SK-N-SH (cell line): ENCODE measurements at regions not wholly inside any gene's neighbourhood (a gene's known extent, or its start where the extent isn't known, plus 50 kb on each side); places are given as distances from the start of the nearest gene placed in this dataset.

Source experiments
- CTCF ChIA-PET: fragments of 300-600, 350-600 bp; formaldehyde crosslinking; extraction: SDS; loops from one replicate; lab custom pipeline; 2021; lab: Yijun Ruan, JAX
- POLR2A ChIA-PET: fragments of 350-600 bp; sonication (Branson Sonifier 250); formaldehyde crosslinking; extraction: SDS; loops from one replicate; lab custom pipeline; 2020; ENCODE audit warnings: antibody characterized with exemption, inconsistent platforms; lab: Yijun Ruan, JAX
- DNase-seq: peaks from one replicate; pipeline ENCODE4 v3.0.0; 2012
- H2AFZ ChIP-seq: fragments of 200-600 bp; sonication (generic); 2 replicates; pipeline ENCODE4 v1.8.1; 2016; ENCODE audit warnings: antibody characterized with exemption, mild to moderate bottlenecking, low read depth
- H3F3A ChIP-seq: fragments of 200-600 bp; sonication (generic); replicated peaks from 2 replicates; pipeline ENCODE3; 2016; ENCODE audit warnings: antibody characterized with exemption, mild to moderate bottlenecking; ENCODE audit not compliant: insufficient read depth
- H3K27ac ChIP-seq, 2 experiments: fragments of 200-500 bp in 1 of 2; fragments of 200-600 bp in 1 of 2; sonication (Bioruptor generic) in 1 of 2; sonication (generic), shearing (Covaris generic) in 1 of 2; 2 replicates each; pipeline versions ENCODE4 v1.5.1 to v1.6.1; 2014 to 2016; ENCODE audit warnings: low read depth in 2 of 2, inconsistent platforms in 1 of 2, low read length in 1 of 2, mild to moderate bottlenecking in 1 of 2, mixed read lengths in 1 of 2
- H3K27me3 ChIP-seq: fragments of 200-600 bp; sonication (generic), shearing (Covaris generic); 2 replicates; pipeline ENCODE4 v1.6.1; 2016; ENCODE audit warnings: mixed run types; ENCODE audit not compliant: insufficient read depth
- H3K36me3 ChIP-seq, 2 experiments: fragments of 200-500 bp in 1 of 2; fragments of 200-600 bp in 1 of 2; sonication (Bioruptor generic) in 1 of 2; sonication (generic) in 1 of 2; replicated peaks in 1 of 2; 2 replicates each; pipeline versions ENCODE3 to v1.5.1; 2014 to 2016; ENCODE audit warnings: low read length in 1 of 2, mild to moderate bottlenecking in 1 of 2; ENCODE audit not compliant: insufficient read depth in 2 of 2, control insufficient read depth in 1 of 2
- H3K4me1 ChIP-seq, 2 experiments: fragments of 200-500 bp in 1 of 2; fragments of 200-600 bp in 1 of 2; sonication (Bioruptor generic) in 1 of 2; sonication (generic), shearing (Covaris generic) in 1 of 2; 2 replicates each; pipeline versions ENCODE4 v1.5.1 to v1.6.1; 2014 to 2016; ENCODE audit warnings: low read depth in 1 of 2, low read length in 1 of 2, mixed run types in 1 of 2; ENCODE audit not compliant: insufficient read depth in 2 of 2, control insufficient read depth in 1 of 2
- H3K4me2 ChIP-seq: fragments of 200-600 bp; sonication (generic), shearing (Covaris generic); 2 replicates; pipeline ENCODE4 v1.6.1; 2017; ENCODE audit warnings: mixed run types
- H3K4me3 ChIP-seq, 2 experiments: fragments of 200-500 bp in 1 of 2; fragments of 200-600 bp in 1 of 2; sonication (Bioruptor generic) in 1 of 2; sonication (generic), shearing (Covaris generic) in 1 of 2; 2 replicates each; pipeline versions ENCODE4 v1.5.1 to v1.8.1; 2014 to 2016; ENCODE audit warnings: low read depth in 2 of 2, inconsistent platforms in 1 of 2, low read length in 1 of 2, mild to moderate bottlenecking in 1 of 2, mixed read lengths in 1 of 2, moderate library complexity in 1 of 2
- H3K79me2 ChIP-seq: fragments of 200-600 bp; sonication (generic); 2 replicates; pipeline ENCODE4 v1.8.1; 2017; ENCODE audit warnings: mild to moderate bottlenecking; ENCODE audit not compliant: insufficient read depth
- H3K9ac ChIP-seq: fragments of 200-600 bp; sonication (generic); 2 replicates; pipeline ENCODE4 v1.6.1; 2017; ENCODE audit warnings: mixed run types
- H3K9me2 ChIP-seq: fragments of 200-600 bp; sonication (generic); 2 replicates; pipeline ENCODE4 v1.6.1; 2017; ENCODE audit warnings: mixed run types
- H3K9me3 ChIP-seq: fragments of 200-600 bp; sonication (generic); 2 replicates; pipeline ENCODE4 v1.6.1; 2017; ENCODE audit warnings: mixed run types, mild to moderate bottlenecking, moderate library complexity
- H4K20me1 ChIP-seq: fragments of 200-600 bp; sonication (generic); 2 replicates; pipeline ENCODE4 v1.6.1; 2017; ENCODE audit warnings: mild to moderate bottlenecking, mixed run types; ENCODE audit not compliant: insufficient read depth
- CHD2 ChIP-seq: fragments of 150-350 bp; IDR thresholded peaks from 2 replicates; pipeline ENCODE4 v1.6.1; 2018; ENCODE audit warnings: low read length; ENCODE audit not compliant: partially characterized antibody
- FOSL2 ChIP-seq: IDR thresholded peaks from 2 replicates; pipeline ENCODE4 v1.4.0; 2012; ENCODE audit warnings: low read depth, mild to moderate bottlenecking, moderate library complexity, borderline replicate concordance
- FOXJ3 ChIP-seq: sonication (generic); formaldehyde crosslinking; IDR thresholded peaks from 2 replicates; pipeline ENCODE4 v1.5.1; 2020; ENCODE audit warnings: mild to moderate bottlenecking, missing genetic modification reagents
- MAX ChIP-seq: IDR thresholded peaks from 2 replicates; pipeline ENCODE4 v1.4.0; 2012; ENCODE audit warnings: low read depth
- POLR2AphosphoS5 ChIP-seq: IDR thresholded peaks from 2 replicates; pipeline ENCODE4 v1.6.1; 2012; ENCODE audit warnings: low read depth, low read length
- RCOR1 ChIP-seq: fragments of 150-350 bp; IDR thresholded peaks from 2 replicates; pipeline ENCODE4 v1.6.1; 2017; ENCODE audit warnings: antibody characterized with exemption, low read length
- RFX5 ChIP-seq: IDR thresholded peaks from 2 replicates; pipeline ENCODE4 v1.6.1; 2012; ENCODE audit warnings: mild to moderate bottlenecking, improper control_type of control experiment, low read length
- RXRA ChIP-seq: IDR thresholded peaks from 2 replicates; pipeline ENCODE4 v1.4.0; 2012; ENCODE audit warnings: low read depth, mild to moderate bottlenecking, borderline replicate concordance
- SIN3A ChIP-seq: IDR thresholded peaks from 2 replicates; pipeline ENCODE4 v1.6.1; 2012; ENCODE audit warnings: low read depth, mild to moderate bottlenecking, low read length, moderate library complexity, borderline replicate concordance
- SMC3 ChIP-seq: IDR thresholded peaks from 2 replicates; pipeline ENCODE4 v1.6.1; 2012; ENCODE audit warnings: low read depth, low read length, improper control_type of control experiment
- TCF12 ChIP-seq: IDR thresholded peaks from 2 replicates; pipeline ENCODE4 v1.4.0; 2012
- WGBS: methylation state at CpG from one replicate; pipeline ENCODE4 v1.1.6; 2017; ENCODE audit warnings: low lambda C conversion rate; 5-methylcytosine and 5-hydroxymethylcytosine counted together
- TF ChIP-seq, protein P1 (sequence below): fragments of 150-350 bp; IDR thresholded peaks from 2 replicates; pipeline ENCODE4 v1.6.1; 2016; ENCODE audit warnings: mild to moderate bottlenecking, low read depth, low read length
- TF ChIP-seq, protein P2 (sequence below): IDR thresholded peaks from 2 replicates; pipeline ENCODE4 v1.4.0; 2012; ENCODE audit warnings: low read depth, borderline replicate concordance
- TF ChIP-seq, protein P3 (sequence below): IDR thresholded peaks from 2 replicates; pipeline ENCODE4 v1.6.1; 2012; ENCODE audit warnings: mild to moderate bottlenecking, low read depth, low read length, moderate library complexity

- TF ChIP-seq, protein P1, sequence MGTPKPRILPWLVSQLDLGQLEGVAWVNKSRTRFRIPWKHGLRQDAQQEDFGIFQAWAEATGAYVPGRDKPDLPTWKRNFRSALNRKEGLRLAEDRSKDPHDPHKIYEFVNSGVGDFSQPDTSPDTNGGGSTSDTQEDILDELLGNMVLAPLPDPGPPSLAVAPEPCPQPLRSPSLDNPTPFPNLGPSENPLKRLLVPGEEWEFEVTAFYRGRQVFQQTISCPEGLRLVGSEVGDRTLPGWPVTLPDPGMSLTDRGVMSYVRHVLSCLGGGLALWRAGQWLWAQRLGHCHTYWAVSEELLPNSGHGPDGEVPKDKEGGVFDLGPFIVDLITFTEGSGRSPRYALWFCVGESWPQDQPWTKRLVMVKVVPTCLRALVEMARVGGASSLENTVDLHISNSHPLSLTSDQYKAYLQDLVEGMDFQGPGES: no peak
- TF ChIP-seq TCF12: no peak
- no peak for TF ChIP-seq RXRA
- TF ChIP-seq RFX5: no peak
- TF ChIP-seq POLR2AphosphoS5: no peak
- no peak for TF ChIP-seq CHD2
- TF ChIP-seq, protein P2, sequence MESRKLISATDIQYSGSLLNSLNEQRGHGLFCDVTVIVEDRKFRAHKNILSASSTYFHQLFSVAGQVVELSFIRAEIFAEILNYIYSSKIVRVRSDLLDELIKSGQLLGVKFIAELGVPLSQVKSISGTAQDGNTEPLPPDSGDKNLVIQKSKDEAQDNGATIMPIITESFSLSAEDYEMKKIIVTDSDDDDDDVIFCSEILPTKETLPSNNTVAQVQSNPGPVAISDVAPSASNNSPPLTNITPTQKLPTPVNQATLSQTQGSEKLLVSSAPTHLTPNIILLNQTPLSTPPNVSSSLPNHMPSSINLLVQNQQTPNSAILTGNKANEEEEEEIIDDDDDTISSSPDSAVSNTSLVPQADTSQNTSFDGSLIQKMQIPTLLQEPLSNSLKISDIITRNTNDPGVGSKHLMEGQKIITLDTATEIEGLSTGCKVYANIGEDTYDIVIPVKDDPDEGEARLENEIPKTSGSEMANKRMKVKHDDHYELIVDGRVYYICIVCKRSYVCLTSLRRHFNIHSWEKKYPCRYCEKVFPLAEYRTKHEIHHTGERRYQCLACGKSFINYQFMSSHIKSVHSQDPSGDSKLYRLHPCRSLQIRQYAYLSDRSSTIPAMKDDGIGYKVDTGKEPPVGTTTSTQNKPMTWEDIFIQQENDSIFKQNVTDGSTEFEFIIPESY: no peak
- peak; percentile 14; the same call in 1 of the 2 replicates for TF ChIP-seq RCOR1
- TF ChIP-seq FOSL2: no peak
- TF ChIP-seq SMC3: no peak
- TF ChIP-seq, protein P3, sequence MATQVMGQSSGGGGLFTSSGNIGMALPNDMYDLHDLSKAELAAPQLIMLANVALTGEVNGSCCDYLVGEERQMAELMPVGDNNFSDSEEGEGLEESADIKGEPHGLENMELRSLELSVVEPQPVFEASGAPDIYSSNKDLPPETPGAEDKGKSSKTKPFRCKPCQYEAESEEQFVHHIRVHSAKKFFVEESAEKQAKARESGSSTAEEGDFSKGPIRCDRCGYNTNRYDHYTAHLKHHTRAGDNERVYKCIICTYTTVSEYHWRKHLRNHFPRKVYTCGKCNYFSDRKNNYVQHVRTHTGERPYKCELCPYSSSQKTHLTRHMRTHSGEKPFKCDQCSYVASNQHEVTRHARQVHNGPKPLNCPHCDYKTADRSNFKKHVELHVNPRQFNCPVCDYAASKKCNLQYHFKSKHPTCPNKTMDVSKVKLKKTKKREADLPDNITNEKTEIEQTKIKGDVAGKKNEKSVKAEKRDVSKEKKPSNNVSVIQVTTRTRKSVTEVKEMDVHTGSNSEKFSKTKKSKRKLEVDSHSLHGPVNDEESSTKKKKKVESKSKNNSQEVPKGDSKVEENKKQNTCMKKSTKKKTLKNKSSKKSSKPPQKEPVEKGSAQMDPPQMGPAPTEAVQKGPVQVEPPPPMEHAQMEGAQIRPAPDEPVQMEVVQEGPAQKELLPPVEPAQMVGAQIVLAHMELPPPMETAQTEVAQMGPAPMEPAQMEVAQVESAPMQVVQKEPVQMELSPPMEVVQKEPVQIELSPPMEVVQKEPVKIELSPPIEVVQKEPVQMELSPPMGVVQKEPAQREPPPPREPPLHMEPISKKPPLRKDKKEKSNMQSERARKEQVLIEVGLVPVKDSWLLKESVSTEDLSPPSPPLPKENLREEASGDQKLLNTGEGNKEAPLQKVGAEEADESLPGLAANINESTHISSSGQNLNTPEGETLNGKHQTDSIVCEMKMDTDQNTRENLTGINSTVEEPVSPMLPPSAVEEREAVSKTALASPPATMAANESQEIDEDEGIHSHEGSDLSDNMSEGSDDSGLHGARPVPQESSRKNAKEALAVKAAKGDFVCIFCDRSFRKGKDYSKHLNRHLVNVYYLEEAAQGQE: no peak
- TF ChIP-seq FOXJ3 (CRISPR knock-in tag): no peak
- TF ChIP-seq MAX: no peak
- no peak for TF ChIP-seq SIN3A
These were observed 77.0 kb downstream of the SLC25A47 start (continued) for GRCh38 chr14:100400115-100400514.

DNA sequence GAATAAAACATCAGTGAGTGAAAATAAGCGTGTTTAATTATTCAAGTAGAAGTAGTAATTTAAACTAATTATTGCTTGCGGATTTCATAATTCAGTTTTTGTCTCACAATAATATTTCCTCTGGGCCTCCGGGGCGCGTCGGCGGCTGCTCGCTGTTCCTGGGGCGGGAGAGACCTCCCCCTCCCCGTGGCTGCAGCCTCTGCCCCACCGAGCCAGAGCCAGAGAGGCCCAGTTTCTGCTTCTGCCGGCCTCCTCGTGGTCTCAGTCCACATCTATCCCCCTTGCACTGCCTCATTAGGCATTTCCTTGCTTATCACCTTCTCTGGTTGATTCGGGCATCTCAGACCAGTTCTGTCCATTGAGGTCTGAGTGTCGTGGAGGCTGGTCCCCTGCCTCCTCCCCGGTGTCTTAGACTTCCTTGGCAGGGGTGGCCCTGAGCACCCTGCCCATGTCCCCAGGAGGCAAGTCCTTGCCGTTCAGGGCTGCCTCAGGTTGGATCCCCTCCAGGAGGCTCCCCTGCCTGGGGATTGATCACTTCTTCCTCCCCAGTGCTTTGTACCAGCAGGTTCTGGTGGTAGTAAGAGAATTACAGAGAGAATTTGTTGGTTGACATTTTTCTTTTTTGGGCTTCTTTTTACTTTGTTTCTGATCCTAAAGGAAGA, 78.0 kb downstream of the SLC25A47 start:
- H3K27me3 ChIP-seq: no peaks in the 10 kb centered on the region
- H3F3A ChIP-seq: no peaks in the 10 kb centered on the region
- H3K9me2 ChIP-seq: no peaks in the 10 kb centered on the region
- no peaks in the 10 kb centered on the region; the same call in 1 of the 2 replicates for H3K79me2 ChIP-seq
- TF ChIP-seq FOSL2 (no peak), MAX (no peak)
- peaks cover 5 to 80% of the 10 kb centered on the region in 2 experiments; a peak in 2 of 4 replicates for H3K4me1 ChIP-seq
- no peaks in the 10 kb centered on the region for H3K9me3 ChIP-seq
- H3K9ac ChIP-seq: no peak overlapping the region
- no peak overlapping the region for H2AFZ ChIP-seq
- H3K4me2 ChIP-seq: no peak overlapping the region
- DNase-seq: peak; percentile 66
- no peaks in the 10 kb centered on the region for H3K36me3 ChIP-seq
- H3K4me3 ChIP-seq: no peak overlapping the region
- H3K27ac ChIP-seq: peak overlapping the region in 1 of 2 experiments; percentile 100; a peak in 2 of 4 replicates
- no peaks in the 10 kb centered on the region for H4K20me1 ChIP-seq
- 82% methylated on average over 17 of the region's 17 CpGs for WGBS
- ChIA-PET CTCF (no interaction called here), POLR2A (interaction anchor here (2.0 kb wide), 1 partner anchor 10 kb away, joined by 9 read pairs; no protein-coding TSS in a partner anchor)
